Fibroblast of the aortic adventitia (primary cell): ENCODE measurements at regions not wholly inside any gene's neighbourhood (a gene's known extent, or its start where the extent isn't known, plus 50 kb on each side); places are given as distances from the start of the nearest gene placed in this dataset.
A peak's percentile ranks its signal among the peaks of the same experiment; 100 is the strongest.

Experiments used
- DNase-seq: peaks from one replicate; pipeline ENCODE4 v3.0.0-alpha.2; 2010; ENCODE audit warnings: low read depth
- H3K4me3 ChIP-seq: 2 replicates; pipeline ENCODE4 v1.5.1; 2011; ENCODE audit warnings: low read depth, mild to moderate bottlenecking, control low read depth, low read length, moderate library complexity
- CTCF ChIP-seq: IDR thresholded peaks from 2 replicates; pipeline ENCODE4 v1.5.1; 2011; ENCODE audit warnings: mild to moderate bottlenecking, low read length, control low read depth, inconsistent platforms; ENCODE audit not compliant: insufficient read depth

GRCh38 chr6:113632220-113632864 lies 224.8 kb upstream of the MARCKS start:
- peak; percentile 94 for DNase-seq

GRCh38 chr6:113633638-113634037 lies 223.5 kb upstream of the MARCKS start:
- no peak overlapping the region for H3K4me3 ChIP-seq
- no peak for DNase-seq
- no peak for TF ChIP-seq CTCF

More at GRCh38 chr6:113632220-113632864, 224.8 kb upstream of the MARCKS start:
- no peak for TF ChIP-seq CTCF
- peak overlapping the region; percentile 55 for H3K4me3 ChIP-seq

GRCh38 chr6:113634352-113635163 lies 222.6 kb upstream of the MARCKS start:
- no peak for TF ChIP-seq CTCF
- peak; percentile 80 for DNase-seq
- H3K4me3 ChIP-seq: no peak overlapping the region

GRCh38 chr6:113635222-113635986 lies 221.7 kb upstream of the MARCKS start:
- H3K4me3 ChIP-seq: no peak overlapping the region
- no peak for TF ChIP-seq CTCF
- DNase-seq: no peak

DNA sequence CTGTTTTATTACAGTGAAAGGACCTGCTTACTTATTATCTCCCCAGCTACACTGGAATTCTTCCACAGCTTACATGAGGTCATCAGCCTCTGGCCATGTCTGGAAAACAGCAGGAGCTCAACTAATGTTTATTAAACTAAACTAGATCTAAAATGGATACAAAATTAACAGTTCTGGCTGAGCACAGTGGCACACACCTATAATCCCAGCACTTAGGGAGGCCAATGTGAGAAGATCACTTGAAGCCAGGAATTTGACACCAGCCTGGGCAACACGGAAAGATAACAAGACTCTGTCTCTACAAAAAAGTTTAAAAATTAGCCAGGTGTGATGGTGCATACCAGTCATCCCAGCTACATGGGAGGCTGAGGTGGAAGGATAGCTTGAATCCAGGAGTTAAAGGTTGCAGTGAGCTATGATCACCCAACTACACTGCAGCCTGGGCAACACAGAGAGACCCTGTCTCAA lies 220.8 kb upstream of the MARCKS start:
- no peak for TF ChIP-seq CTCF
- H3K4me3 ChIP-seq: no peak overlapping the region
- peak; percentile 39 for DNase-seq

DNA sequence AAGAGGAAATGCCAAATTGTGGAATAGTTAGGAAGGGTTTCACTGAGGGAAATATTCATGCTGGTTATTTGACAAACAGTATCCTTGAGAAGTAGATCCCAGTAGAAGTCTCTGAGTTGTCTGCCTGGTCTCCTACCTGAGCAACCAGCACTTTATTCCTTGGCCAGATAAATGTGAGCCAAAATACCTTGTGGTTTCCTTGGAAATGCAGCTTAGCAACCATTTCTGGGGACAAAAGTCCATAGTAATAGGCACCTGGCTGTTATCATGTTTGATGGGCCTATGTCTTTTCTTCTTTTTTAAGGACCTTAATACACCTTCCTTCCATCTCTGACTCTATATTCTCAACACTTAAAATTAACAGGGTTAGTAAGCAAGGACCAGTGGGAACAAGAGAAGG lies 217.1 kb upstream of the MARCKS start:
- no peak for TF ChIP-seq CTCF
- no peak for DNase-seq
- no peak overlapping the region for H3K4me3 ChIP-seq
